Astrocyte (in vitro differentiated cells and primary cell): ENCODE measurements at regions not wholly inside any gene's neighbourhood (a gene's known extent, or its start where the extent isn't known, plus 50 kb on each side); places are given as distances from the start of the nearest gene placed in this dataset.

Experiments
- DNase-seq: peaks from one replicate; pipeline ENCODE4 v3.0.0-alpha.2; 2010; ENCODE audit warnings: low read depth
- FAIRE-seq: peaks from 2 replicates; lab custom pipeline; 2011; peaks lifted over from hg19 to GRCh38; lab: Jason Lieb, UNC
- H2AFZ ChIP-seq: 2 replicates; pipeline ENCODE4 v1.6.0; 2012; ENCODE audit warnings: low read depth, low read length, inconsistent platforms
- H3K27ac ChIP-seq: 2 replicates; pipeline ENCODE4 v1.5.1; 2011; ENCODE audit warnings: low read depth, low read length, inconsistent platforms
- H3K27me3 ChIP-seq: 2 replicates; pipeline ENCODE4 v1.6.0; 2011; ENCODE audit warnings: low read length, inconsistent platforms; ENCODE audit not compliant: insufficient read depth
- H3K36me3 ChIP-seq: 2 replicates; pipeline ENCODE4 v1.5.1; 2011; ENCODE audit warnings: low read length, inconsistent platforms; ENCODE audit not compliant: insufficient read depth
- H3K4me1 ChIP-seq: 2 replicates; pipeline ENCODE4 v1.5.1; 2011; ENCODE audit warnings: low read length, inconsistent platforms; ENCODE audit not compliant: insufficient read depth
- H3K4me2 ChIP-seq: 2 replicates; pipeline ENCODE4 v1.6.0; 2012; ENCODE audit warnings: low read length, inconsistent platforms
- H3K4me3 ChIP-seq: 2 replicates; pipeline ENCODE4 v1.5.1; 2011; ENCODE audit warnings: low read depth, mild to moderate bottlenecking, low read length, inconsistent platforms; ENCODE audit not compliant: insufficient read depth
- H3K79me2 ChIP-seq: 2 replicates; pipeline ENCODE4 v1.6.0; 2012; ENCODE audit warnings: mild to moderate bottlenecking, low read length, inconsistent platforms; ENCODE audit not compliant: insufficient read depth
- H3K9ac ChIP-seq: 2 replicates; pipeline ENCODE4 v1.6.0; 2012; ENCODE audit warnings: mild to moderate bottlenecking, low read length, inconsistent platforms
- H3K9me3 ChIP-seq: 2 replicates; pipeline ENCODE4 v1.5.1; 2012; ENCODE audit warnings: low read depth, mild to moderate bottlenecking, low read length, inconsistent platforms; ENCODE audit not compliant: insufficient read depth
- H4K20me1 ChIP-seq: 2 replicates; pipeline ENCODE4 v1.6.0; 2012; ENCODE audit warnings: low read length, inconsistent platforms; ENCODE audit not compliant: insufficient read depth
- H3K27ac Mint-ChIP-seq: one replicate; pipeline ENCODE4 v1.8.0; 2021; ENCODE audit warnings: mild to moderate bottlenecking, mixed read lengths; ENCODE audit not compliant: unreplicated experiment
- H3K27me3 Mint-ChIP-seq: one replicate; pipeline ENCODE4 v1.8.0; 2021; ENCODE audit warnings: low read depth, mixed read lengths; ENCODE audit not compliant: unreplicated experiment
- H3K36me3 Mint-ChIP-seq: one replicate; pipeline ENCODE4 v1.8.0; 2021; ENCODE audit warnings: low read depth, mixed read lengths; ENCODE audit not compliant: unreplicated experiment
- H3K4me1 Mint-ChIP-seq: one replicate; pipeline ENCODE4 v1.8.0; 2021; ENCODE audit warnings: low read depth, mixed read lengths; ENCODE audit not compliant: unreplicated experiment
- H3K4me3 Mint-ChIP-seq: one replicate; pipeline ENCODE4 v1.8.0; 2021; ENCODE audit warnings: mild to moderate bottlenecking, moderate library complexity, mixed read lengths; ENCODE audit not compliant: unreplicated experiment
- H3K9me3 Mint-ChIP-seq: one replicate; pipeline ENCODE4 v1.8.0; 2021; ENCODE audit warnings: mild to moderate bottlenecking, mixed read lengths; ENCODE audit not compliant: unreplicated experiment
- CTCF ChIP-seq: IDR thresholded peaks from 2 replicates; pipeline ENCODE4 v1.5.1; 2011; ENCODE audit warnings: low read depth, mild to moderate bottlenecking, inconsistent platforms, low read length, moderate library complexity; ENCODE audit not compliant: insufficient read depth
- EZH2 ChIP-seq: IDR thresholded peaks from 2 replicates; pipeline ENCODE4 v1.6.1; 2012; ENCODE audit warnings: mild to moderate bottlenecking, low read length, inconsistent platforms; ENCODE audit not compliant: insufficient read depth

GRCh38 chr2:238698451-238699306 is 149.2 kb upstream of the TWIST2 start:
- no peaks in the 10 kb centered on the region for H3K36me3 ChIP-seq
- peaks cover 31% of the 10 kb centered on the region for H3K27me3 Mint-ChIP-seq
- no peak overlapping the region for H2AFZ ChIP-seq
- no peaks in the 10 kb centered on the region for H3K4me1 ChIP-seq
- no peak overlapping the region for H3K9ac ChIP-seq
- no peak overlapping the region for H3K4me3 ChIP-seq
- no peaks in the 10 kb centered on the region for H4K20me1 ChIP-seq
- TF ChIP-seq EZH2 (no peak), CTCF (no peak)
- DNase-seq (no peak), FAIRE-seq (no peak)
- H3K9me3 Mint-ChIP-seq, result peaks cover 3% of the 10 kb centered on the region
- peaks cover 2% of the 10 kb centered on the region for H3K4me1 Mint-ChIP-seq
- peaks cover 2% of the 10 kb centered on the region for H3K27me3 ChIP-seq
- H3K4me3 Mint-ChIP-seq, result no peak overlapping the region
- H3K4me2 ChIP-seq, result no peak overlapping the region
- H3K36me3 Mint-ChIP-seq, result no peaks in the 10 kb centered on the region
- no peak overlapping the region for H3K27ac ChIP-seq
- no peaks in the 10 kb centered on the region for H3K9me3 ChIP-seq
- no peaks in the 10 kb centered on the region for H3K79me2 ChIP-seq
- H3K27ac Mint-ChIP-seq, result no peak overlapping the region

GRCh38 chr2:238699307-238700116 is 148.4 kb upstream of the TWIST2 start:
- H3K9ac ChIP-seq, result no peak overlapping the region
- Mint-ChIP-seq H3K36me3 (no peaks in the 10 kb centered on the region), H3K9me3 (peaks cover 3% of the 10 kb centered on the region), H3K4me3 (no peak overlapping the region), H3K27me3 (peaks cover 30% of the 10 kb centered on the region), H3K27ac (no peak overlapping the region), H3K4me1 (peaks cover 2% of the 10 kb centered on the region)
- no peak overlapping the region for H3K27ac ChIP-seq
- no peak overlapping the region for H2AFZ ChIP-seq
- no peaks in the 10 kb centered on the region for H3K36me3 ChIP-seq
- H3K4me2 ChIP-seq, result no peak overlapping the region
- TF ChIP-seq CTCF (no peak), EZH2 (no peak)
- no peaks in the 10 kb centered on the region for H3K79me2 ChIP-seq
- no peak for DNase-seq
- peaks cover 2% of the 10 kb centered on the region for H3K27me3 ChIP-seq
- H4K20me1 ChIP-seq, result no peaks in the 10 kb centered on the region
- H3K4me1 ChIP-seq, result no peaks in the 10 kb centered on the region
- no peak overlapping the region for H3K4me3 ChIP-seq
- no peak for FAIRE-seq
- H3K9me3 ChIP-seq, result no peaks in the 10 kb centered on the region
